Osteoblast (primary cell): ENCODE measurements at regions not wholly inside any gene's neighbourhood (a gene's known extent, or its start where the extent isn't known, plus 50 kb on each side); places are given as distances from the start of the nearest gene placed in this dataset.
A peak's percentile ranks its signal among the peaks of the same experiment; 100 is the strongest.

Experiments used
- DNase-seq: peaks from one replicate; pipeline ENCODE4 v3.0.0; 2011; ENCODE audit warnings: low spot score, mixed read lengths; ENCODE audit not compliant: insufficient read length; ENCODE audit errors: missing footprints
- H2AFZ ChIP-seq: 2 replicates; pipeline ENCODE4 v1.6.0; 2011; ENCODE audit warnings: mild to moderate bottlenecking, low read length
- H3K27ac ChIP-seq: 2 replicates; pipeline ENCODE4 v1.5.1; 2011; ENCODE audit warnings: mild to moderate bottlenecking, low read depth, low read length, moderate library complexity
- H3K27me3 ChIP-seq: 2 replicates; pipeline ENCODE4 v1.6.0; 2012; ENCODE audit warnings: mild to moderate bottlenecking, control low read depth, inconsistent platforms, low read length, moderate library complexity; ENCODE audit not compliant: insufficient read depth
- H3K36me3 ChIP-seq: 2 replicates; pipeline ENCODE4 v1.5.1; 2011; ENCODE audit warnings: mild to moderate bottlenecking, low read length, control low read depth, moderate library complexity; ENCODE audit not compliant: insufficient read depth
- H3K4me1 ChIP-seq: 2 replicates; pipeline ENCODE4 v1.5.1; 2011; ENCODE audit warnings: mild to moderate bottlenecking, low read length, control low read depth, moderate library complexity; ENCODE audit not compliant: insufficient read depth
- H3K4me2 ChIP-seq: 2 replicates; pipeline ENCODE4 v1.6.0; 2011; ENCODE audit warnings: mild to moderate bottlenecking, low read length; ENCODE audit not compliant: insufficient read depth
- H3K4me3 ChIP-seq: fragments of 200-600 bp; sonication (generic); 3 replicates; pipeline ENCODE4 v1.5.1; 2012; ENCODE audit warnings: mild to moderate bottlenecking, low read length, inconsistent platforms; ENCODE audit not compliant: insufficient read depth
- H3K79me2 ChIP-seq: 2 replicates; pipeline ENCODE4 v1.6.0; 2012; ENCODE audit warnings: mild to moderate bottlenecking, low read length, control low read depth, inconsistent platforms; ENCODE audit not compliant: insufficient read depth
- H3K9me3 ChIP-seq: 2 replicates; pipeline ENCODE4 v1.5.1; 2011; ENCODE audit warnings: low read depth, low read length, control low read depth
- H4K20me1 ChIP-seq: 2 replicates; pipeline ENCODE4 v1.6.0; 2012; ENCODE audit warnings: mild to moderate bottlenecking, low read length, control low read depth; ENCODE audit not compliant: insufficient read depth
- TF ChIP-seq, protein P1 (sequence below): IDR thresholded peaks from 2 replicates; pipeline ENCODE4 v1.5.1; 2011; ENCODE audit warnings: mild to moderate bottlenecking, low read depth, low read length, moderate library complexity; ENCODE audit errors: extremely low read depth

DNA sequence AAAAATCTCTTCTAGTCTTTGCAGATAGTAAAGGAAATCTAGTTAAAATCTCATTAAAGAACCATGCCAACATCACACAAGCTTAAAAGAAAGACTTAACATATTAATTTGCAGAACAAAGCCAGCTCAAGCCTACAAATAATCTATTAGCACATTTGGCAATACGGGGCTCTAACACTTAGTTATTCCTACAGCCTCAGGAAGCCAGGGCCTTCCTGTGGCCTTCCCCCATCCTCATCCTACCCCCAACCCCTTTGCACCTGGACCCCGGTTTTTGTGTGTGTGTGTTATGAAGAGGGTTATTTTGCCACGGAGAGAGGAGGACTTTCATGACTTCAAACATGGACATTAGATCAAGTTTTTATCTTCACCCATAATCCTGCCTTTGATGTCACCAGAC, 64.6 kb downstream of the FOXB2 start:
- Histone ChIP-seq H3K9me3 (no peaks in the 10 kb centered on the region), H3K36me3 (no peaks in the 10 kb centered on the region), H4K20me1 (no peaks in the 10 kb centered on the region), H3K27me3 (peaks cover 50% of the 10 kb centered on the region), H3K4me1 (no peaks in the 10 kb centered on the region), H3K4me2 (no peak overlapping the region), H3K79me2 (no peaks in the 10 kb centered on the region), H3K27ac (no peak overlapping the region), H2AFZ (no peak overlapping the region), H3K4me3 (no peak overlapping the region)
- no peak for DNase-seq
- TF ChIP-seq, protein P1, sequence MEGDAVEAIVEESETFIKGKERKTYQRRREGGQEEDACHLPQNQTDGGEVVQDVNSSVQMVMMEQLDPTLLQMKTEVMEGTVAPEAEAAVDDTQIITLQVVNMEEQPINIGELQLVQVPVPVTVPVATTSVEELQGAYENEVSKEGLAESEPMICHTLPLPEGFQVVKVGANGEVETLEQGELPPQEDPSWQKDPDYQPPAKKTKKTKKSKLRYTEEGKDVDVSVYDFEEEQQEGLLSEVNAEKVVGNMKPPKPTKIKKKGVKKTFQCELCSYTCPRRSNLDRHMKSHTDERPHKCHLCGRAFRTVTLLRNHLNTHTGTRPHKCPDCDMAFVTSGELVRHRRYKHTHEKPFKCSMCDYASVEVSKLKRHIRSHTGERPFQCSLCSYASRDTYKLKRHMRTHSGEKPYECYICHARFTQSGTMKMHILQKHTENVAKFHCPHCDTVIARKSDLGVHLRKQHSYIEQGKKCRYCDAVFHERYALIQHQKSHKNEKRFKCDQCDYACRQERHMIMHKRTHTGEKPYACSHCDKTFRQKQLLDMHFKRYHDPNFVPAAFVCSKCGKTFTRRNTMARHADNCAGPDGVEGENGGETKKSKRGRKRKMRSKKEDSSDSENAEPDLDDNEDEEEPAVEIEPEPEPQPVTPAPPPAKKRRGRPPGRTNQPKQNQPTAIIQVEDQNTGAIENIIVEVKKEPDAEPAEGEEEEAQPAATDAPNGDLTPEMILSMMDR: no peak

DNA sequence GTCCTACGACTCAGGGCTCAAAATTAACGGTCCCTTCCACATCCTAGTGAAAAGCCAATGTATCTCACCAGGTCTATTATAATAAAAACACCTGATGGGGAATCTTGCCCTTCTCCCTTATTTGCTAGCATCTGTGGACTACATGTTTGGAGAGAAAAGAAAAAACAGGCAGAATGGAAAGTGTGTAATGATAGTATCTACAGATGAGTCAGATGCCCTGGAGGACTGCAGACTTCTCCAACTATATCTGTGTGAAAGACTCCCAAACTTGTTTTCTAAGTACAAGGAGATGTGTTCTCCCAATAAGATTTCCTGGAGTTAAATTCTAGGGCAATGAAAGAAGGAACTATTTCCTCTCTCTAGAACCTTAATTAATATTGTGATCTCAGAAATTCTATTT, 66.0 kb downstream of the FOXB2 start:
- Histone ChIP-seq H3K4me1 (no peaks in the 10 kb centered on the region), H3K27ac (no peak overlapping the region), H3K36me3 (no peaks in the 10 kb centered on the region), H3K79me2 (no peaks in the 10 kb centered on the region), H3K27me3 (peaks cover 50% of the 10 kb centered on the region), H4K20me1 (no peaks in the 10 kb centered on the region), H3K4me2 (no peak overlapping the region), H2AFZ (no peak overlapping the region), H3K4me3 (no peak overlapping the region), H3K9me3 (no peaks in the 10 kb centered on the region)
- no peak for DNase-seq
- TF ChIP-seq, protein P1: no peak

DNA sequence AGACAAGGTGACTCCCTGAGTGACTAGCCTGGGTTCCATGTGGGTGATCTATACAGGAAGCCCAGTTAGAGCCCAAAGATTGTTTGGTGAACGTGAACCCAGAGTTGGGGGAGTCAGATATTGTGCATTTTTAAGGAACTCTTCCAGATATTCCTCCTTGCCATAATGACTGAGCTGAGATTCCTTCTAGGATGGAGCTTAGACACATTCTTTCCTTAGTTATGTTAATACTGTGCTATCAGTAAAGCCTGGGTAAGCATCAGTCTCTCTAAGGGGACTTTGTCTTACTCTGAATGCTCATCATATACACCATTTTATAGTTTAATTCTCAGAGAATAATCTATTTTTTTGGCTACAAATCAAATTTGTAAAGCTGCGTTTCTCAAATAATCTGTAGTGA, 68.1 kb downstream of the FOXB2 start:
- DNase-seq: no peak
- no peaks in the 10 kb centered on the region for H3K9me3 ChIP-seq
- no peak overlapping the region for H3K4me2 ChIP-seq
- H2AFZ ChIP-seq: no peak overlapping the region
- no peaks in the 10 kb centered on the region for H3K36me3 ChIP-seq
- TF ChIP-seq, protein P1: no peak
- H3K79me2 ChIP-seq: no peaks in the 10 kb centered on the region
- no peaks in the 10 kb centered on the region for H3K4me1 ChIP-seq
- H3K27ac ChIP-seq: no peak overlapping the region
- H3K27me3 ChIP-seq: peaks cover 48% of the 10 kb centered on the region
- H3K4me3 ChIP-seq: no peak overlapping the region
- no peaks in the 10 kb centered on the region for H4K20me1 ChIP-seq

DNA sequence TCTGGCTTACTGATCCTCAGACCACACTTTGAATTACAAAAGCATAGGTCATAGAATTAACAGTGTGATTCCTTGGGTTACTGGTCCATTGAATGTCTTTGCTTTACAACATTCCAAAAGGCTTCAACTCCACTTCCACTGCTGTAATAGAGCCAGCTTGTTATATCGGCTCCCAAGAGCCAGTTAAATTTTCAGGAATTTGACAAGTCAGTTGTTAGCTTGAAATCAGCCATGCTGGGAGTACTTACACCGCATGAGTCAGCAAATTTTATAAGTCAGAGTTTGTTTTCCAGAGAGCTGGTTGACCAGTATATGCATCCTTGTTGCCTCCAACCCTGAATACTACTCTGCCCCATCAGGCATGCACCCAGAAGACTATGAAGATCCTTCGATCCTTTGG, 73.1 kb downstream of the FOXB2 start:
- Histone ChIP-seq H3K9me3 (no peaks in the 10 kb centered on the region), H3K27me3 (peaks cover 9% of the 10 kb centered on the region), H3K4me2 (no peak overlapping the region), H3K4me1 (no peaks in the 10 kb centered on the region), H3K36me3 (no peaks in the 10 kb centered on the region), H3K79me2 (no peaks in the 10 kb centered on the region), H2AFZ (no peak overlapping the region), H4K20me1 (no peaks in the 10 kb centered on the region), H3K27ac (no peak overlapping the region), H3K4me3 (no peak overlapping the region)
- TF ChIP-seq, protein P1: no peak
- peak; percentile 39 for DNase-seq
